ENCODE measurements at regions not wholly inside any gene's neighbourhood (a gene's known extent, or its start where the extent isn't known, plus 50 kb on each side); places are given as distances from the start of the nearest gene placed in this dataset.
"Not testable (repeated sequence)": the region's sequence is repeated elsewhere in the genome, so short reads cannot be mapped to it uniquely, and the experiment has no call there.

GRCh38 chr1:67613479-67613878 is 71.5 kb upstream of the GADD45A start:
- not testable (repeated sequence) for TF ChIP-seq POLR2A, POLR2AphosphoS5, CTCF, EP300 (IDR thresholded peaks at IDR 0.05)

Data from sigmoid colon (tissue), 4 donors.